OCI-LY3 (cell line): ENCODE measurements at regions not wholly inside any gene's neighbourhood (a gene's known extent, or its start where the extent isn't known, plus 50 kb on each side); places are given as distances from the start of the nearest gene placed in this dataset.

Experiments
- H2AFZ ChIP-seq: fragments of 200-600, 300-600 bp; shearing (Covaris generic); 2 replicates; pipeline ENCODE4 v1.6.0; 2014; ENCODE audit warnings: antibody characterized with exemption, low read depth, low read length
- H3K27ac ChIP-seq: fragments of 200-600, 300-600 bp; sonication (generic); 2 replicates; pipeline ENCODE4 v1.5.1; 2014; ENCODE audit warnings: mild to moderate bottlenecking, low read length, moderate library complexity, mixed read lengths
- H3K27me3 ChIP-seq: fragments of 200-600, 300-600 bp; sonication (generic); 2 replicates; pipeline ENCODE4 v1.6.1; 2014; ENCODE audit warnings: low read depth, low read length, mixed read lengths
- H3K36me3 ChIP-seq: fragments of 200-600, 300-600 bp; sonication (generic); replicated peaks from 2 replicates; pipeline ENCODE3; 2014; ENCODE audit warnings: low read depth, low read length, mixed read lengths
- H3K4me1 ChIP-seq: fragments of 300-600, 200-600 bp; sonication (generic); 2 replicates; pipeline ENCODE4 v1.6.1; 2014; ENCODE audit warnings: low read length, mixed read lengths
- H3K4me2 ChIP-seq: fragments of 200-600, 300-600 bp; sonication (generic); 2 replicates; pipeline ENCODE4 v1.6.1; 2014; ENCODE audit warnings: low read length, mixed read lengths
- H3K4me3 ChIP-seq: fragments of 300-600, 200-600 bp; sonication (generic); 2 replicates; pipeline ENCODE4 v1.5.1; 2014; ENCODE audit warnings: antibody characterized with exemption, mild to moderate bottlenecking, low read length, moderate library complexity
- H3K79me2 ChIP-seq: fragments of 300-600, 200-600 bp; shearing (Covaris generic); 2 replicates; pipeline ENCODE4 v1.6.1; 2014; ENCODE audit warnings: mild to moderate bottlenecking, low read length, mixed read lengths
- H3K9ac ChIP-seq: fragments of 300-600, 200-600 bp; shearing (Covaris generic); 2 replicates; pipeline ENCODE4 v1.6.0; 2014; ENCODE audit warnings: mild to moderate bottlenecking, low read length, moderate library complexity
- H3K9me3 ChIP-seq: fragments of 200-600, 300-600 bp; shearing (Covaris generic); 2 replicates; pipeline ENCODE4 v1.6.1; 2014; ENCODE audit warnings: low read length, mixed read lengths; ENCODE audit not compliant: insufficient read depth
- H4K20me1 ChIP-seq: fragments of 200-600, 300-600 bp; sonication (generic); 2 replicates; pipeline ENCODE4 v1.6.1; 2016; ENCODE audit warnings: low read length, mixed read lengths; ENCODE audit not compliant: insufficient read depth
- CTCF ChIP-seq: fragments of 200-600, 300-600 bp; sonication (generic); IDR thresholded peaks from 2 replicates; pipeline ENCODE4 v1.5.1; 2014; ENCODE audit warnings: antibody characterized with exemption, low read length, low read depth
- EZH2phosphoT487 ChIP-seq: fragments of 200-600 bp; shearing (Covaris generic); IDR thresholded peaks from 2 replicates; pipeline ENCODE4 v1.6.1; 2018; ENCODE audit warnings: antibody characterized with exemption, mixed run types, low read depth

DNA sequence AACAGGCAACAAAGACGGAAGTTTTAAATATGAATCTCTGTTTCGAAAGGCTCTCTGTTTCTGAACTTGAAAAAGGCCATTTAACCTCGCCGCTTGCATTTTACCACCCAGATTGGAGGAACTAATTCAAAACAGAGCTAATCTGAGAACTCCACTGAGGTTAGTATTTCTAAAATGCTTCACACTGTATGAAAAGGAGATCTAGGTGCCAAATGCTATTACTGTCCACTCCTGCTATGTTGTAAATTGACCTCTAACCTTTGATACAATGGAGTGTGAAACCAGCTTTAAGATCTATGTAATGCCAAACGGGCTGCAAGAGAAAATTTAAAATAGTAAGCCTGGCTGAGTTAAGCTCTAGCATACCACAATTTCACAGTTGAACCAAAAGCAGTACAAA is 364.5 kb downstream of the IRS1 start:
- TF ChIP-seq CTCF, result no peak
- Histone ChIP-seq H3K27me3 (no peaks in the 10 kb centered on the region), H3K9ac (no peak overlapping the region), H3K36me3 (no peaks in the 10 kb centered on the region), H2AFZ (no peak overlapping the region), H3K4me3 (no peak overlapping the region), H3K27ac (no peak overlapping the region), H4K20me1 (no peaks in the 10 kb centered on the region), H3K79me2 (no peaks in the 10 kb centered on the region), H3K4me2 (no peak overlapping the region), H3K4me1 (no peaks in the 10 kb centered on the region), H3K9me3 (no peaks in the 10 kb centered on the region)

GRCh38 chr2:226434702-226435101 is 364.9 kb downstream of the IRS1 start:
- Histone ChIP-seq H3K27me3 (no peaks in the 10 kb centered on the region), H3K4me1 (no peaks in the 10 kb centered on the region), H3K4me2 (no peak overlapping the region), H4K20me1 (no peaks in the 10 kb centered on the region), H3K9me3 (no peaks in the 10 kb centered on the region), H3K9ac (no peak overlapping the region), H2AFZ (no peak overlapping the region), H3K4me3 (no peak overlapping the region), H3K79me2 (no peaks in the 10 kb centered on the region), H3K36me3 (no peaks in the 10 kb centered on the region), H3K27ac (no peak overlapping the region)
- TF ChIP-seq CTCF (no peak), EZH2phosphoT487 (no peak)

GRCh38 chr2:226431288-226431948 is 368.2 kb downstream of the IRS1 start:
- TF ChIP-seq EZH2phosphoT487, result no peak
- no peak for TF ChIP-seq CTCF
- H3K36me3 ChIP-seq, result no peaks in the 10 kb centered on the region
- H3K79me2 ChIP-seq, result no peaks in the 10 kb centered on the region
- no peak overlapping the region for H3K9ac ChIP-seq
- no peak overlapping the region for H2AFZ ChIP-seq
- no peak overlapping the region for H3K4me3 ChIP-seq
- H3K9me3 ChIP-seq, result no peaks in the 10 kb centered on the region
- 0 out of 2 replicates have a peak, but pooled peaks cover under 1% of the 10 kb centered on the region for H3K27me3 ChIP-seq
- no peak overlapping the region for H3K27ac ChIP-seq
- no peak overlapping the region for H3K4me2 ChIP-seq
- H4K20me1 ChIP-seq, result no peaks in the 10 kb centered on the region
- no peaks in the 10 kb centered on the region for H3K4me1 ChIP-seq

- no peaks in the 10 kb centered on the region for H3K36me3 ChIP-seq
- TF ChIP-seq EZH2phosphoT487, result no peak
- TF ChIP-seq CTCF, result no peak
- H3K79me2 ChIP-seq, result no peaks in the 10 kb centered on the region
- H4K20me1 ChIP-seq, result no peaks in the 10 kb centered on the region
- H3K9ac ChIP-seq, result no peak overlapping the region
- H3K9me3 ChIP-seq, result no peaks in the 10 kb centered on the region
- no peaks in the 10 kb centered on the region for H3K4me1 ChIP-seq
- H3K27me3 ChIP-seq, result peaks cover 18% of the 10 kb centered on the region
- H3K27ac ChIP-seq, result no peak overlapping the region
- H2AFZ ChIP-seq, result no peak overlapping the region
- H3K4me2 ChIP-seq, result no peak overlapping the region
- no peak overlapping the region for H3K4me3 ChIP-seq
These were observed 370.1 kb downstream of the IRS1 start for GRCh38 chr2:226429476-226429875.
